Right atrium auricular region (tissue), 2 donors: ENCODE measurements at regions not wholly inside any gene's neighbourhood (a gene's known extent, or its start where the extent isn't known, plus 50 kb on each side); places are given as distances from the start of the nearest gene placed in this dataset.

Experiments used
- DNase-seq: peaks from one replicate; pipeline ENCODE4 v3.0.0-alpha.2; 2019; ENCODE audit warnings: low spot score
- H3K27ac ChIP-seq, 2 donors: fragments of 200-600 bp; sonication (generic); 1 replicate in 1 of 2; 2 replicates in 1 of 2; pipeline ENCODE4 v1.5.1; 2016 to 2019
- H3K27me3 ChIP-seq, 2 donors: fragments of 200-600 bp; sonication (generic); one replicate each; pipeline versions ENCODE4 v1.5.1 to v1.6.0; 2017 to 2019
- H3K36me3 ChIP-seq: fragments of 200-600 bp; sonication (generic); one replicate; pipeline ENCODE4 v1.5.1; 2016
- H3K4me1 ChIP-seq, 2 donors: fragments of 200-600 bp; sonication (generic); one replicate each; pipeline versions ENCODE4 v1.5.1 to v1.6.0; 2017 to 2019
- H3K4me3 ChIP-seq, 2 donors: fragments of 200-600 bp; sonication (generic); 1 replicate in 1 of 2; 2 replicates in 1 of 2; pipeline ENCODE4 v1.5.1; 2017 to 2019; ENCODE audit warnings: mild to moderate bottlenecking in 1 of 2, moderate library complexity in 1 of 2
- H3K9me3 ChIP-seq, 2 donors: fragments of 200-600 bp; sonication (generic); one replicate each; pipeline ENCODE4 v1.5.1; 2019
- CTCF ChIP-seq, 2 donors: fragments of 200-600 bp; sonication (generic); IDR thresholded peaks; one replicate each; pipeline ENCODE4 v1.5.1; 2019; ENCODE audit warnings: antibody characterized with exemption in 2 of 2

GRCh38 chr16:65950211-65950610 lies 416.3 kb upstream of the CDH5 start:
- TF ChIP-seq CTCF (IDR thresholded peaks at IDR 0.05): no peak
- H3K27ac ChIP-seq: no peak overlapping the region
- H3K36me3 ChIP-seq: no peaks in the 10 kb centered on the region
- H3K9me3 ChIP-seq: no peaks in the 10 kb centered on the region
- no peak for DNase-seq
- H3K4me3 ChIP-seq: no peak overlapping the region
- no peaks in the 10 kb centered on the region for H3K27me3 ChIP-seq
- H3K4me1 ChIP-seq: no peaks in the 10 kb centered on the region

GRCh38 chr16:65948361-65948760 lies 418.1 kb upstream of the CDH5 start:
- DNase-seq: no peak
- H3K36me3 ChIP-seq: no peaks in the 10 kb centered on the region
- no peaks in the 10 kb centered on the region for H3K9me3 ChIP-seq
- H3K4me1 ChIP-seq: no peaks in the 10 kb centered on the region
- no peak for TF ChIP-seq CTCF (IDR thresholded peaks at IDR 0.05)
- no peaks in the 10 kb centered on the region for H3K27me3 ChIP-seq
- H3K4me3 ChIP-seq: no peak overlapping the region
- H3K27ac ChIP-seq: no peak overlapping the region

- Histone ChIP-seq H3K27me3 (no peaks in the 10 kb centered on the region), H3K27ac (no peak overlapping the region), H3K4me3 (no peak overlapping the region), H3K4me1 (no peaks in the 10 kb centered on the region), H3K9me3 (no peaks in the 10 kb centered on the region), H3K36me3 (no peaks in the 10 kb centered on the region)
- no peak for DNase-seq
- no peak for TF ChIP-seq CTCF (IDR thresholded peaks at IDR 0.05)
Observed at GRCh38 chr16:65947951-65948350, 418.5 kb upstream of the CDH5 start.

- no peak overlapping the region for H3K4me3 ChIP-seq
- no peaks in the 10 kb centered on the region for H3K27me3 ChIP-seq
- H3K9me3 ChIP-seq: no peaks in the 10 kb centered on the region
- TF ChIP-seq CTCF (IDR thresholded peaks at IDR 0.05): no peak
- H3K4me1 ChIP-seq: no peaks in the 10 kb centered on the region
- H3K27ac ChIP-seq: no peak overlapping the region
- DNase-seq: no peak
- H3K36me3 ChIP-seq: no peaks in the 10 kb centered on the region
Observed at GRCh38 chr16:65945493-65945892, 421.0 kb upstream of the CDH5 start.

- H3K36me3 ChIP-seq: no peaks in the 10 kb centered on the region
- no peak for DNase-seq
- H3K9me3 ChIP-seq: no peaks in the 10 kb centered on the region
- no peaks in the 10 kb centered on the region for H3K4me1 ChIP-seq
- no peak overlapping the region for H3K4me3 ChIP-seq
- H3K27me3 ChIP-seq: no peaks in the 10 kb centered on the region
- H3K27ac ChIP-seq: no peak overlapping the region
- no peak for TF ChIP-seq CTCF (IDR thresholded peaks at IDR 0.05)
Observed at GRCh38 chr16:65944361-65944760, 422.1 kb upstream of the CDH5 start.

GRCh38 chr16:65940711-65941110 lies 425.8 kb upstream of the CDH5 start:
- no peak for DNase-seq
- Histone ChIP-seq H3K4me3 (no peak overlapping the region), H3K27ac (no peak overlapping the region), H3K9me3 (no peaks in the 10 kb centered on the region), H3K36me3 (no peaks in the 10 kb centered on the region), H3K27me3 (no peaks in the 10 kb centered on the region), H3K4me1 (no peaks in the 10 kb centered on the region)
- no peak for TF ChIP-seq CTCF (IDR thresholded peaks at IDR 0.05)
